Transverse colon (tissue), 4 donors: ENCODE measurements at regions not wholly inside any gene's neighbourhood (a gene's known extent, or its start where the extent isn't known, plus 50 kb on each side); places are given as distances from the start of the nearest gene placed in this dataset.

ENCODE experiments used
- DNase-seq: peaks from one replicate; pipeline ENCODE4 v3.0.0-alpha.2; 2019
- H3K27ac ChIP-seq, 4 donors: fragments of 200-600 bp; sonication (generic); 2 replicates each; pipeline ENCODE4 v1.5.1; 2016 to 2018; ENCODE audit warnings: inconsistent platforms in 4 of 4
- H3K27me3 ChIP-seq: fragments of 200-600 bp; sonication (generic); 2 replicates; pipeline ENCODE4 v1.5.1; 2017; ENCODE audit warnings: inconsistent platforms
- H3K36me3 ChIP-seq, 4 donors: fragments of 200-600 bp; sonication (generic); 2 replicates each; pipeline ENCODE4 v1.5.1; 2017 to 2019; ENCODE audit warnings: inconsistent platforms in 4 of 4
- H3K4me1 ChIP-seq, 4 donors: fragments of 200-600 bp; sonication (generic); 2 replicates each; pipeline ENCODE4 v1.5.1; 2017 to 2020; ENCODE audit warnings: inconsistent platforms in 4 of 4
- H3K4me3 ChIP-seq, 4 donors: fragments of 200-600 bp; sonication (generic); 1 replicate in 1 of 4; 2 replicates in 3 of 4; pipeline versions ENCODE4 v1.5.1 to v1.6.1; 2017 to 2019; ENCODE audit warnings: inconsistent platforms in 4 of 4
- H3K9me3 ChIP-seq, 2 donors: fragments of 200-600 bp; sonication (generic); 2 replicates each; pipeline ENCODE4 v1.5.1; 2017 to 2019; ENCODE audit warnings: inconsistent platforms in 2 of 2
- EP300 ChIP-seq: sonication (generic); formaldehyde crosslinking; IDR thresholded peaks from one replicate; pipeline ENCODE4 v1.6.1; 2017; ENCODE audit warnings: antibody characterized with exemption, low read depth
- POLR2A ChIP-seq: fragments of 450-650 bp; IDR thresholded peaks from one replicate; pipeline ENCODE4 v1.6.1; 2016; ENCODE audit warnings: antibody characterized with exemption, mild to moderate bottlenecking, moderate library complexity
- POLR2AphosphoS5 ChIP-seq, 3 donors: sonication (generic); formaldehyde crosslinking; IDR thresholded peaks; one replicate each; pipeline ENCODE4 v1.6.1; 2016; ENCODE audit warnings: antibody characterized with exemption in 3 of 3
- WGBS, 2 donors: methylation state at CpG; one replicate each; pipeline ENCODE4 v1.1.5; 2018; ENCODE audit warnings: low coverage in 1 of 2; 5-methylcytosine and 5-hydroxymethylcytosine counted together
- in situ Hi-C, 4 donors: fragments of 200-750 bp; cut with MboI; loops; one replicate each; pipeline versions ENCODE4 v1.15.0 to v1.15.1; 2017; ENCODE audit warnings: low sequenced_read_pairs in 3 of 4, low pct_ligation_motif_present in 1 of 4, low pct_unique_long_range_greater_than_20kb in 1 of 4
- intact Hi-C: fragments of 100-400 bp; cut with DNase I; formaldehyde crosslinking; loops from one replicate; pipeline ENCODE4 v1.15.1; 2023; ENCODE audit warnings: low total_unique reads
- TF ChIP-seq, protein P1 (sequence below), 5 experiments: fragments of 200-600 bp in 3 of 5; fragments of 450-650 bp in 2 of 5; sonication (generic) in 3 of 5; IDR thresholded peaks; 1 replicate in 2 of 5; 2 replicates in 3 of 5; pipeline ENCODE4 v1.5.1; 2016 to 2017; ENCODE audit warnings: antibody characterized with exemption in 5 of 5, inconsistent platforms in 3 of 5, mild to moderate bottlenecking in 2 of 5, moderate library complexity in 1 of 5

GRCh38 chr6:44542401-44543116 is 155.1 kb downstream of the CDC5L start:
- no peak for DNase-seq
- no peak for TF ChIP-seq POLR2A
- no peaks in the 10 kb centered on the region for H3K27me3 ChIP-seq
- no peaks in the 10 kb centered on the region for H3K9me3 ChIP-seq
- H3K36me3 ChIP-seq = no peaks in the 10 kb centered on the region
- in situ Hi-C loops (no loop called here), intact Hi-C loops (no loop called here)
- 74 to 83% methylated on average over 20 of the region's 21 CpGs for WGBS, 2 donors
- H3K27ac ChIP-seq = no peak overlapping the region
- no peak overlapping the region for H3K4me3 ChIP-seq
- no peaks in the 10 kb centered on the region for H3K4me1 ChIP-seq

GRCh38 chr6:44543664-44544063 is 156.2 kb downstream of the CDC5L start:
- intact Hi-C loops (no loop called here), in situ Hi-C loops (no loop called here)
- Histone ChIP-seq H3K9me3 (no peaks in the 10 kb centered on the region), H3K4me3 (no peak overlapping the region), H3K36me3 (no peaks in the 10 kb centered on the region), H3K27me3 (no peaks in the 10 kb centered on the region), H3K27ac (no peak overlapping the region), H3K4me1 (no peaks in the 10 kb centered on the region)
- WGBS, 2 donors = 78 to 87% methylated on average over 3 of the region's 3 CpGs
- TF ChIP-seq POLR2AphosphoS5 (IDR thresholded peaks at IDR 0.05) (no peak), EP300 (no peak)
- TF ChIP-seq, protein P1, sequence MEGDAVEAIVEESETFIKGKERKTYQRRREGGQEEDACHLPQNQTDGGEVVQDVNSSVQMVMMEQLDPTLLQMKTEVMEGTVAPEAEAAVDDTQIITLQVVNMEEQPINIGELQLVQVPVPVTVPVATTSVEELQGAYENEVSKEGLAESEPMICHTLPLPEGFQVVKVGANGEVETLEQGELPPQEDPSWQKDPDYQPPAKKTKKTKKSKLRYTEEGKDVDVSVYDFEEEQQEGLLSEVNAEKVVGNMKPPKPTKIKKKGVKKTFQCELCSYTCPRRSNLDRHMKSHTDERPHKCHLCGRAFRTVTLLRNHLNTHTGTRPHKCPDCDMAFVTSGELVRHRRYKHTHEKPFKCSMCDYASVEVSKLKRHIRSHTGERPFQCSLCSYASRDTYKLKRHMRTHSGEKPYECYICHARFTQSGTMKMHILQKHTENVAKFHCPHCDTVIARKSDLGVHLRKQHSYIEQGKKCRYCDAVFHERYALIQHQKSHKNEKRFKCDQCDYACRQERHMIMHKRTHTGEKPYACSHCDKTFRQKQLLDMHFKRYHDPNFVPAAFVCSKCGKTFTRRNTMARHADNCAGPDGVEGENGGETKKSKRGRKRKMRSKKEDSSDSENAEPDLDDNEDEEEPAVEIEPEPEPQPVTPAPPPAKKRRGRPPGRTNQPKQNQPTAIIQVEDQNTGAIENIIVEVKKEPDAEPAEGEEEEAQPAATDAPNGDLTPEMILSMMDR (IDR thresholded peaks at IDR 0.05) = no peak
- no peak for DNase-seq

- TF ChIP-seq EP300 = no peak
- TF ChIP-seq POLR2AphosphoS5 (IDR thresholded peaks at IDR 0.05) = no peak
- TF ChIP-seq POLR2A = no peak
- TF ChIP-seq, protein P1 (IDR thresholded peaks at IDR 0.05) = no peak
- Histone ChIP-seq H3K27ac (no peak overlapping the region), H3K4me1 (no peaks in the 10 kb centered on the region), H3K36me3 (no peaks in the 10 kb centered on the region), H3K27me3 (no peaks in the 10 kb centered on the region), H3K9me3 (no peaks in the 10 kb centered on the region), H3K4me3 (no peak overlapping the region)
- WGBS, 2 donors = 75% methylated on average over 1 of the region's 1 CpG; no CpG with 5 or more reads in 1 of the 2 donors
- in situ Hi-C loops (no loop called here), intact Hi-C loops (no loop called here)
- DNase-seq = no peak
These were observed 157.7 kb downstream of the CDC5L start for GRCh38 chr6:44545224-44545623.

- WGBS, 2 donors = 50 to 74% methylated on average over 1 to 4 of the region's 4 CpGs
- Histone ChIP-seq H3K9me3 (no peaks in the 10 kb centered on the region), H3K27me3 (no peaks in the 10 kb centered on the region), H3K4me1 (no peaks in the 10 kb centered on the region), H3K36me3 (no peaks in the 10 kb centered on the region), H3K4me3 (no peak overlapping the region), H3K27ac (no peak overlapping the region)
- in situ Hi-C loops = no loop called here
- no peak for DNase-seq
- intact Hi-C loops = no loop called here
- no peak for TF ChIP-seq EP300
- TF ChIP-seq, protein P1 (IDR thresholded peaks at IDR 0.05) = no peak
- TF ChIP-seq POLR2AphosphoS5 (IDR thresholded peaks at IDR 0.05) = no peak
- TF ChIP-seq POLR2A = no peak
These were observed 160.8 kb downstream of the CDC5L start for GRCh38 chr6:44548319-44548718.

GRCh38 chr6:44549516-44549915 is 162.0 kb downstream of the CDC5L start:
- intact Hi-C loops (no loop called here), in situ Hi-C loops (no loop called here)
- TF ChIP-seq EP300 (no peak), POLR2AphosphoS5 (IDR thresholded peaks at IDR 0.05) (no peak), POLR2A (no peak)
- TF ChIP-seq, protein P1 (IDR thresholded peaks at IDR 0.05) = no peak
- Histone ChIP-seq H3K4me1 (no peaks in the 10 kb centered on the region), H3K9me3 (no peaks in the 10 kb centered on the region), H3K27ac (no peak overlapping the region), H3K36me3 (no peaks in the 10 kb centered on the region), H3K4me3 (no peak overlapping the region), H3K27me3 (no peaks in the 10 kb centered on the region)
- no peak for DNase-seq
- WGBS, 2 donors = 95 to 96% methylated on average over 3 of the region's 3 CpGs
